HG03108 (cell line): ENCODE measurements at regions not wholly inside any gene's neighbourhood (a gene's known extent, or its start where the extent isn't known, plus 50 kb on each side); places are given as distances from the start of the nearest gene placed in this dataset.
"Not testable (repeated sequence)": the region's sequence is repeated elsewhere in the genome, so short reads cannot be mapped to it uniquely, and the experiment has no call there.

Experiments used
- ATAC-seq: cut with Tn5 transposase; IDR thresholded peaks from one replicate; pipeline ENCODE4 v1.9.1; 2021; ENCODE audit warnings: moderate library complexity; ENCODE audit not compliant: unreplicated experiment

DNA sequence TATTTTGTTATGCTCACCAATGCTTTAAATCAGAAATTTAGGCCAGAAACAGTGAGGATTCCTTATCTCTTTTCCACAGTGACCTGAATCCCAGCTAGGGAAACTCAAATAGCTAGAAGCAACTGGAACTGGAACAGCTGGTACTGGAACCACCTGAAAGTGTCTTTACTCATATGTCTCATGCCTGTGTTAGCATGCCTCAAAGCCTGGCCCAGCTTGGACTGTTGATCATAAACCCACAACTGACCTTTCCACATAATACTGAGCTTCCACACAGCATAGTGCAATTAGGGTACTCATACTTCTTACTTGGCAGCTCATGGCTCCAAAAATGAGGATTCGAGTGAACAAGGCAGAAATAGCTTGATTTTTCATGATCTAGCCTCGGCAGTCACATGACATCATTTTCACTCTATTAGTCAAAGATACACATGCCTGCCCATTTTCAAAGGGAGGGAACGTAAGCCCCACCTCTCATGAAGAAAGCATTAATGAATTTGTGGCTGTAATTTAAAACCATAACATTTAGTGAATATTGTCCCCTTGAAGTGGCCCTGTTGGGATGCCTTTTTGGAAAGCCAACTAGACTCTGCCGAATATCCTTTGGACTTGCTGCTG, 80.8 kb upstream of the ACSL1 start:
- ATAC-seq: no peak

DNA sequence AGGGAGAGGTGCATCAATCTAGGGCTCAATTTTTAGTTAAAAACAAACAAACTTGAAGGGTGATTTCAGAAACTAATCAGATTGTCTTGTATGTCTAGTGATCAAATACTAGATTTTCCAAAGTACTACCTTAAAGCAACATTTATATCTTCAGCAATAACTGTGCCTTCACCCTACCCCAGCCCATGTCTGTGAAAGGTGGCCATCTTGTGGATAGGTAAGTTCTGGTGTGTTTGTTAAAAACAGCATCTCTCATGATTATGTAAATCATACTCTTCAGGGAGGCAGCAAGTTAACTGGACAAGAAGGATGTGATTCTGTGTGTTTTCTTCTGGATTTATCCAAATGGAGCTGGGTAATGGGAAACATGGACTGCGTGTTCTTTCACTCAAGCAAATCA, 81.4 kb upstream of the ACSL1 start:
- no peak for ATAC-seq

DNA sequence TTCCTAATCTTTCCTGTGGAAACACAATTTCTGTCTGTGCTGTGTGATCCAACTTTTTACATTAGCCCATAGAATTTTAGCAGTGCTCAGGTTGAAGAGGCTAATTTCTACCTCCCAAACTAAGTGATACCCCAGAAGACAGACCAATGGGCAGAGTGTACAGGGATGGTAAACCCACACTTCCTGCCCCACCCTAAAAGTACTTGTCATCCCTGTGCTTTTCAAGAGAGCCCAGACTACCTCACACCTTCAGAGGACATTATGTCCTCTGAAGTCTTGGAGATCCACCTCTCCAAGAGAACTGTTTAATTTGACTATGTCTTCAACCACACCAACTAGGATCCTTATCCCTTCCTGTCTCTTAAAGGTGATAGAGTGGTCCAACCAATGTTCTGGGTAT, 82.0 kb upstream of the ACSL1 start:
- ATAC-seq: no peak

DNA sequence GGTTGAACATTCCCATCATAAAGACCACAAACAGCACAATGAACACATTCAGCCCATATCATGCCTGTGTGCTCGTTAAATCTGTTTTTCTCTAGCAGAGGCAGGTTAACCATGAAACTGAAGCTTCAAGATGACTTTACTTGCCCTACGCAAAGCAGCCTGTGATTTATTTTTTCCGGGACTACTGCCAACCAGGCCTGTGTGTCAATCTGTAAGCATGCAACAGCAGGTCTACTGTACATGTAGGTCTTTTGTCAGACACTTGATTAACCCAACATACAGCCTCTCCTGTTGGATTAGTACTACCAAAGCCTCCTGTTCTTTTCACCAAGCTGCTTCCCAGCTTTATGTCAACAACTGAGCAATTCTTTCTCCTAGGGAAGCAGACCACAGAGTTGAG, 85.5 kb upstream of the ACSL1 start:
- ATAC-seq: no peak

DNA sequence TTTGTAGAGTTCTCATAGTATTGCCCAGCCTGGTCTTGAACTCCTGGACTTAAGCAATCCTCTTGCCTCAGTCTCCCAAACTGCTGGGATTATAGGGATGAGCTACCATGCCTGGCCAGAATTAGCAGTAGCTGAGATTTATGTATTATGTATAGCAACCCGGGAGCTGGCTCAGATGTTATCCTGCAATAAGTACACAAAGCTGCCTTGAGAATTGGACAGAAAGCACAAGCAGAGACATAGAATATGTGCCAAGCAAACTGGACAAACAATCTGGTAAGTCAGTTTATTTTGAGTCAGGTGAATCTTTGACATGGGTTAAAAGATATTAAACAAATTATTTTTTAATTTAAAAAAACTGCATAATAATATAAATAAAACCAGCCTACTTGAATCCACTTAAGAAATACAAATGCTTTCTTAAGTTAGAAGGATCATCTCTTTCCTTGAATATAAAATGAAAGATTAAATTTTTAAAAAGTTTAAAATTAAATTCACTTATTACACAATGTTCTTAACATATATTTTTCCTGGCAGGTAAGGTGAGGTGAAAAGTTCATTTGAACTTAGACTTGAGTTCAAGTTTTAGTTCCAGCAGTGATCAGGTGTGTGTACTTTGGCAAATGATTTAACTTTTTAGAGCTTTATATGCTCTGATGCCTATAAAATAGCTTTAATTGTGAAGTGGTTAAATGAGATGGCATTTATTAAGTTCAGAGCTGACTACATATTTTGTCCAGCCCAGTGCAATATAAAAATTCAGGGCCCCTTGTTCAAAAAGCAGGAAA, 87.8 kb upstream of the ACSL1 start:
- ATAC-seq: no peak

DNA sequence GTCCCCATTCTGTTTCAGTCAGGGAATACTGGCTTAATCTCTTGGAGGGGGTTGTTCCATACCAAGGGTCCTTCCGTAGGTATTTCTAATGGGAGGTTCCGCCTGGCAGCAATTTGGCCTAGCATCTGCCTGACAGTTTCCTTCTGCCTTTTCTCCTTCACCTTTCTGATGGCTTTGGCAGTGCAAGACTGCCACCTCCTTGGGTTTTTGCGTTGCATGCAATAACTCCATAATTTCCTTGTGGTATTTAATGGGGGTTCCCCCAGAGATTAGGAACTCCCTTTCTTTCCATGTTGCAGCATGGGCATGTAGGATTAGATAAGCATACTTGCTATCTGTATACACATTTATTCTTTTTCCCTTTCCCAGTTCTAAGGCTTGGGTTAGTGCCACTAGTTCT, 93.0 kb upstream of the ACSL1 start:
- ATAC-seq: not testable (repeated sequence)

DNA sequence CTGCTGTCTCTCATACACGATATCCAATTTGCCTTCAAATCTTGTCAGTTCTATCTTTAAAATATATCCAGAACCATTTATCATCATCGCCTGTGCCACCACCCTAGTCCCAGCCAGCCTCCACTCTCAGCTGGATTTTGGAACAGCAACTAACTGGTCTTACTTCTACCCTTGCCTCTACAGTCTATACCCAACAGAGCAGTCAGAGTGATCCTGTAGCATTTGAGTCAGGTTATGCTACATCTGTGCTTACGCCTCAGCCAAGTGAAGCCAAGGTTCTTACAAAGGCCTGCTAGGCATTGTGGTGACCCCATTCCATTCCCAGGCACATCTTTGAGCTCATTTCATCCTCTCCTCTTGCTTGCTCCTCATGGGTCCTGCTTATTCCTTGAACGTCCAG, 95.7 kb upstream of the ACSL1 start:
- ATAC-seq: no peak

DNA sequence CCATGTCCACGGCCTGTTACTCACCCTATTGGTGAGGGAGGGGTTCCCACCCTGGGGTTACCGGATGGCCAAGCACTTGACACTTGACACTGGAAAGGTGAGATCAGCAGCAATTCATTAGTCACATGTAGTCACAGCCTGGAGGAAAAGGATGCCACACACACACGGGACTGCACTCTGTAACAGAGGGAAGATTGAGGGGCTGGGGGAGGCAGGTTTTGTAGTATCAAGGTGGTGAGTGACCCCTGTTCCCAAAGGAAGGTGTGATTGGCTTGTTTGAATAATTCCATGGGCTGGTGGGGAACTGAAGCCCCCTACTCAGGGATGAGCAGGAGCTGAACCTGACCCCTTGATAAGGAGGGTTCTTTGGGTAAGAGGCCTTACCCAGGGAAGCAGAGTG, 96.0 kb upstream of the HELT start:
- ATAC-seq: no peak

DNA sequence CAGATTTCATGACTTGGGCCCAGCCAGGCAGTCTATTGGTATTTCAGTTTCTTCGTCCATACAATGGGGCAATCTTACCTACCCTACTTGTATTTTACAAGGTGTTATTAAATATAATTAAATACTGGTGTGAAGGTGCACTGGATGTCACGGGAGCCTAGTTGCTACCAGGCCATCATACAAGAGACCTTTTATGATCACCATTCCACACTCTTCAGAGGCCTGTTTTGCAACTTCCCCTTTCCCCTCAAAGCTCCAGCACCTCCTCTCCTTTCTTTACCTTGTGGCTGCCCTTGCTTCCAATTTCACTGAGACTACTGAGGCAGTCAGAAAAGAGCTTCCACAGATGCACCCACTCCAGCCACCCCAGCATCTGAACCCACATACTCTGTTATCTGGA, 93.8 kb upstream of the HELT start:
- no peak for ATAC-seq

DNA sequence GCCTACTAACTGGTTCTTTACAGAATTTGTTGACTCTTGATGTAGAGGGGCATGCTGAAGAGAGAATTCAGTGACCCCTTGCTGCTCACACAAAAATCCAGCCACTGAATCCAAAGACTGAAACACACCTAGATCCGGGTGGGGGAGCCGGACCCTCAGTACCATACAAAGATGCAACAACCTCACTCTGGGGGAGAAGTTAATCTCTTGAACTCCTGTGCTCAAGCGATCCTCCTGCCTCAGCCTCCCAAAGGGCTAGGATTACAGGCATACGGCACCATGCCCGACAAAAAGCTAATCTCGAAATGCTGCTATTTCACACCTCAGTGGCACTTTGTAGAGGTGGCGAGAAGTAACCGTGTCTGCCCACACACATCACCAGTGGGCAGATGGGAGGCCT, 88.8 kb upstream of the HELT start:
- no peak for ATAC-seq

DNA sequence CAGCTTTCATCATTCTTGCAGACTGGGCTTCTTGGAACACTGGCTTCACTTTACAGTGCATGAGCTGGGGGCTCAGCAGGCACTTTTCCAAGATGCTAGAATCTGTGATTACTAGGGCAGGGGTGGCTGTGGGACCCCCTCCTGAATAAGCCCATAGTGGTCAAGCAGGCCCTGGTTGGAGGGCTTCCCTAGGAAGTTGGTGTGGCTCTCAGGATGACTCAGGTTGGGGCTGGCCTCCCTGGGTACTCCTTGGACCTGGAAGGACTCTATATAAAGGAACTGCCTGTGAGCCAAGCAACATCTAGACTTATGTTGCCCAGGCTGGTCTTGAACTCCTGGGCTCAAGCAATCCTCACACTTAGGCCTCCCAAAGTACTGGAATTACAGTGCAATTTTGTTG, 88.3 kb upstream of the HELT start:
- ATAC-seq: no peak

DNA sequence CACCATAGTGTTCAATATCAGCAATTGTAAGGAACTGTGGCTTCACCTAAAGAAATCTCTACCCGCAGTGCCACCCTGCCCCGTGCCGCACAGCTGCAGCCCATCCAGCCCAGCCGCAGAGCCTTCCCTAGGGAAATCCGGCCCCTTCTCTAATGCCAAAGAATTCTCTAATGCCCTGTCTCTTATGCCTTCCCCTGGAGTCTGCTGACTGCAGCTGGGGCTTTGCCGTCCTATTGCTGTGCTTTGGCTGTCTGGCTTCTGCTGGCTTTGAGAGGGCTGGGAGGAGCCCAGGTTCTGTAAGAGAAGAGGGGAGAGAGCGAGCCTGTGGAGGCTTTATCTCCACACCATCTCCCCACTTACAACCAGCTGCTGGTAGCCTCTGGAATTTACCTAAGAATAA, 85.9 kb upstream of the HELT start:
- ATAC-seq: no peak

DNA sequence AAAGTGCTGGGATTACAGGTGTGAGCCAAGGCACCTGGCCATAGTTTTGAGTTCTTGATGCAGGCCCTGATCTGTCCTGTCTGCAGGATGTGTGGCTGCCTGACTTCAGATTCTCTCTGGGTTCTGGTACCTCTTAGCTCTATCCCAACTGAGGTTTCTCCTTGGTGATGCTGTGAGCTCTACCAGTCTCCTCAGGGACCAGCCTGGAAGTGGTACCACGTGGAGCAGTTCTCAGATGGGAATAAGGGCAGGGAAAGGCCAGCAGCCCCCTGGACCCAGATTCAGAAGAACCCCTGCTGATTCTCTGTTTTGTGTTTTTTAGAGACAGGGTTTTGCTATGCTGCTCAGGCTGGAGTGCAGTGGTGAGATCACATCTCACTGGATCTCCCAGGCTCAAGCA, 85.0 kb upstream of the HELT start:
- ATAC-seq: no peak

DNA sequence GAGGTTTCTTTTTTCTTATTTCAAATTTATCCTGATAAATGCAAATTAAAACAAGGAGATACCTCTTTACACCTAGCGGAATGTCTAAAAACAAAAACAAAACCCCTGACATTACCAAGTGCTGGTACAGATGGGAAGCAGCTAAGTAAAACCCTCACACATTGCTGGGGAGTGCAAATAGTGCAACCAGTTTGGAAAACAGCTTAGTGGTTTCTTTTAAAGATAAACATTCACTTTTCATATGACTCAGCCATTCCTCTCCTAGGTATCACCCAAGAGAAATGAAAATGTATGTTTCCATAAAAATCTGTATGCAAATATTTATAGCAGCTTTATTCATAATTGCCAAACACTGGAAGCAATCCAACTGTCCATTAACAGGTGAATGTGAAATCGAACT, 84.1 kb upstream of the HELT start:
- no peak for ATAC-seq

DNA sequence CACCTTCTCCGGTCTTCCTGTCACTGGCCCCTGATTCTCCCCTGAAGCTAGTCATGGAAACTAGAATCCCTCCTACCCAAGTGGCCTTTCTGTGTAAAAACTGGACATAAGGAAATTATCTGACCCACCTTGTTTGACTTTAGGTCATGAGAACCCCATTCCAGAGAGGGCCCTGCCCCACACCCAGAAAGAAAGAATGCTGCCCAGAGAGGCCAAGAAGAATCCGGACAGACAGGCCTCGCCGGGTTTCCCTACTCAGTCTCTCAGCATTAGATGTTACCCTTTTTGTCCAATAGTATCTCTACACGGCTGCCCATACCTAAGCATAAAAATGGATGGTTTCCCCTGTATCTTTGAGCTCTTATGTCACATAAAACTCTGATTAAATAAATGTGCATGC, 83.3 kb upstream of the HELT start:
- ATAC-seq: no peak

DNA sequence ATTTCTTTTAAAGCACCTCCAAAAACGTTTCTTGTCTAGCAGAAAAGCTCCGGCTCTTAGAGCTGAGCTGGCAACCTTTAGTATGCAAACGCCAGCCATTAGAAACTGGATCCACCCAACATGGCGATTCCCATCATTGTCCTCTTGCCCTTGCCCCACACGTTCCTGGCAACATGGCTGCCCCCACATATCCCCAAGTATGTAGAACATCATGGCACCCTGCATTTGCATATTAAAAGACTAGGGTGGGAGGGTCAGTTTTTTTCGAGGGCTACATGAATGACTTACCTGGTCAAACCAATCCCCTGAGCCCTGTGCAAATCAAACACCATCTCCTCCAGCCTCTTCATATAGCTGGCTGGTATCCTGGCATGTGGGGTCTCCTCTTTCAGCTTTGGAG, 82.2 kb upstream of the HELT start:
- no peak for ATAC-seq

DNA sequence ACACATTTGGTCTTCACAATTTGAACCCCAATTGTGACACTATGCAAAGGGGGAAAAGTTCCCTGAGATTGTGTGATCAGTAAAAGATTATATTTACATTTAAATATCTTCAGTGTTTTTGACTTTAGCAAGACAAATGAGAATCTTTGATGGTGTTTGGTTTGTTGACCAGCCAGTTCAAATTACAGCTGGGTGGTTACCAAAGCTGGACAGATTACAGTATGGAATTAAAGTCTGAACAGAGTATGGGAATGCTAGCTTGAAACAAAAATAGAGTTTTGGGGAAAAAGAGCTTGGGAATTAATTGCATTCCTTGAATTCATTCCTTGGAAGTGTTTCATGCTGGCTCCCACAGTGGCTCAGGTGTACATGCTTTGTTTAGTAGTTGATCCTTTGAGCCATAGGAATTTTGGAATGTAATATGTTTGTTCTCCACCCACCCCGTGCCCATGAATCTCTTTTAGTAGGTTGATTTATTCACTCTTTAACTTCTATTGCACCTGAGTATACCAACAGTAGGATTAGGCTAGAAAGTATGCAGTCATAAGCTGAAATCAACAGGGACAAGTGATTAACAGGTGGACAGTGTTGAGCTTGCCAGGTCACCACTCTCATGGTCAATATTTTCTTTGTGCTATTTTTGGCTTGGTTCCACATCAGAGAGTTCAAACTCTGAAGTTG, 81.1 kb upstream of the HELT start:
- ATAC-seq: no peak

DNA sequence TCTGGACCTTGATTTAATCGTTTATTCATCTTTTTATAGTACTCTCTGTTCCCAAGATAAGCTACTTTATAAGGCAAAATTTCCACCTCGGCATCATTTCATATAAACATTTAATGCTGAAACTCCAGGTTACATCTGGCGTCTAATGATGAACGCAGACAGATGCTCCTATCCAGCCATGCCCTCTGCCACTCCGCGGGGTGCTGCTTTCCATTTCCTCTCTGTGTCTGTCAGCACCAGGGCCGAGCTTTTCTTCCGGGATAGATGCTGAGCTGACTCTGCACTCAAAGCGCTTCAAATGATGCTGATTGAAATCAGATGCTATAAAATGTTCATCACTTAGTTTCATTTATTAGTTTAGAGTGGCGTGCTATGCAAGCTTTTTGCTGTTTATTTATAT, 80.5 kb upstream of the HELT start:
- no peak for ATAC-seq

DNA sequence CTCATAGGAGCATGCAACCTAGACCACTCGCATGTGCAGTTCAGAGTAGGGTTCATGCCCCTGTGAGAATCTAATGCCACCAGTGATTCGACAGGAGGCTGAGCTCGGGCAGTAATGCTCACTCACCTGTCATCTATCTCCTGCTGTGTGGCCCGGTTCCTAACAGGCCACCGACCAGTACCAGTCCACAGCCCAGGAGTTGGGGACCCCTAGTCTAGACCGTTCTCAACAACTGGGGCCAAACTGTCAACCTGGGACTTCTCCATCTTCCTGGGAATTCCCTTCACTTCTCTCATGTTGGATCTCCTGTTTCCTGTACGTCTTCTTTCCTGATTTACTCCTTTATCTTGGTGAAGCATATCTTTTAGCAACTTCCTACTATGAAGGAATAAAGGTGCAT, 79.4 kb upstream of the HELT start:
- no peak for ATAC-seq

DNA sequence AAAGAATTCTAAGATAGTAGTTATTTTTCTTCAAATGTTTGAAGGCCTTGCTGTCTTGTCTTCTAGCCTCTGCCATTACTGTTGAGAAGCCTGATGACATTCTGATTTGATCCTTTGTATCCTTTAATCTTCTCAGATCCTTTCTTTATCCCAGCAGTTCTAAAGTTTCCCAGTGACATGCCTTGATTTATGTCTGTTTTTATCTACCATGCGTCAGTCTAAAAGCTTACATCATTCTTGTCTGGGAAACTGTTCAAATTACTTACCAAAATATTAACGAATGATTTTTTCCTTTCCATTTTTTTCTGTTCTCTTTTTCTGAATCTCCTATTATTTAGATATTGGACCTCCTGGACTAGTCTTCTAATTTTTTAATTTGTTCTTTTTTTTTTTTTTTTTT, 78.3 kb upstream of the HELT start:
- no peak for ATAC-seq

DNA sequence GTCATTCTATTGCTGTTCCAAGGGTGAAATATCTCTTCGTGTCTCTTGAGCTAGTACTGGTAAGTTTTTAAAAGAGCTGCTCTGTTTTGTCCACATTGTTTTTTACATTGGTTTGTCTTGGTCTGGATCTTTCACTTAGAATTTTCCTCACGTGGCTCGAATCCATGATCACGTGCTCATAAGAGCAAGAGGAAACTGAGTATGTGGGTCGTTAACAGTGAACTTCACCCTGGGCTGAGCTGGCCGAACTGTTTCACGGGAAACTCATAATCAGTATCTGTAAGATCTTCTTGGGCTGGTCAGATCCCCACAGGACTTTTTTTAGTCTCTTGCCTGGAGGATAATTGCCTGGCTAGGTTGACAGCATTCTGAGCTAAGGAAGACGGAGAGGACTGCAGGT, 77.8 kb upstream of the HELT start:
- ATAC-seq: no peak

DNA sequence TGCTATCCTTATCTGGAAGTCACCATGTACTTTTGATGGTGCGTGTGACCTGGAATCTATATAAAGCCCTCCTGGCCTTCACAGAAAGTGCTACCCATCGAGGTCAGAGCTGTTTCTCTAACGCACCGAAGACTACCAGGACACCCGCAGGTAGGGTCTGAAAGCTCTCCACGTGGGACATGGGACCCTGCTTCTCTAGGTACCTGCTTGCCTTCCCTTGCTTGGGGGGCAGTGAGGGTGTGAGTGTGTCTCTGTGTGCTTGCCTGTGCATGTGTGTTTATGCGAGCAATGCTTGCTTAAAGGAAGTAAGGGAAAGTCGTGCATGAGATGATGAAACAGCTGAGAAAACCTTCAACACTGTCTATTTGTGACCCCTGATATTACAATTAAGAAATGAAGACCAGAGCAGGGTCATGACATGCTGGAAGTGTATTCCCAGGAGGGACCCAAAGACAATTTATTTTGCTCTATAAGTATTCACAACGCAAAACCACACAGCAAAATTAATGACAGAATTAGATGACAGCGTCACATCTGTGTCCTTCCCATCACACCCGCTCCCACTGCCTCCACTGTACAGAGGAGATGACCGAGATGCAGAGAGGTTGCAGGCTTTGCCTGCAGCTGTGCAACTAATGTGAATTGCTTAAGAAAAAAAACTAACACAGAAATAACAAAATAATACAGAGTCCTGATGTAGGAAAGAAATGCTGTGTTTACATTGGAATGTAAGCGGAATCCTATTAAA, 76.4 kb upstream of the HELT start:
- no peak for ATAC-seq
